ENCODE measurements at regions not wholly inside any gene's neighbourhood (a gene's known extent, or its start where the extent isn't known, plus 50 kb on each side); places are given as distances from the start of the nearest gene placed in this dataset.

- TF ChIP-seq SIN3A (IDR thresholded peaks at IDR 0.05; ENCODE audit: low read depth): no peak
- TF ChIP-seq CBX3 (IDR thresholded peaks at IDR 0.05; ENCODE audit: low read depth): no peak
- no peak for TF ChIP-seq MAX (IDR thresholded peaks at IDR 0.05)
Observed at GRCh38 chr18:73549236-73549635, 598.4 kb downstream of the FBXO15 start (continued).

DNA sequence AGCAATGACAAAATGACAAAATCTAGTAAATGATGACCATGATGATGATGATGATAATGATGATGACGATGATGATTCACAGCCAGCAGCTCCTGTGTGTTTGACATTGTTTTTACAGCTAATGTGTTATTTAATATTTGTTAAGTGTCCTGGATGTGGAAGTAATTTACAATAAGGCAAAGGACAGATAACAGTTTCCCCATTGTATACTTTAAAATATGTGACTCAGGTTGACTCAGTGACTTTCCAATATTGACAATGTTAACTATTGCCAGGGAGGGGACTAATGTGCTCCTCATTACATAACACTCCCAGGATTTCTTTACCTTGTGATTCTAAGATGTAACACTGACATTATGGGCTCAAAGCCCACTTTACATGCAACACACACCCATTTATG lies 602.2 kb downstream of the FBXO15 start:
- Histone ChIP-seq H3K27me3 (ENCODE audit: insufficient read depth, low read length) (no peaks in the 10 kb centered on the region), H3K79me2 (ENCODE audit: insufficient read depth, low read length) (no peaks in the 10 kb centered on the region), H3K9me3 (ENCODE audit: control insufficient read depth in 1 of 2, insufficient read depth in 1 of 2, low read depth in 1 of 2, low read length in 2 of 2) (peaks cover 6 to 19% of the 10 kb centered on the region in 2 experiments; a peak in 3 of 4 replicates), H3K4me3 (replicated peaks in 1 of 2; ENCODE audit: low read depth in 1 of 2, low read length in 2 of 2) (no peak overlapping the region), H4K20me1 (ENCODE audit: insufficient read depth) (no peaks in the 10 kb centered on the region), H3K4me2 (ENCODE audit: low read length) (no peak overlapping the region), H3K9ac (ENCODE audit: low read length) (no peak overlapping the region), H3K9me2 (ENCODE audit: insufficient read depth) (no peaks in the 10 kb centered on the region), H3K36me3 (ENCODE audit: control insufficient read depth in 1 of 2, insufficient read depth in 2 of 2, low read length in 2 of 2) (no peaks in the 10 kb centered on the region), H3K27ac (ENCODE audit: low read depth, low read length) (no peak overlapping the region), H3K4me1 (ENCODE audit: control insufficient read depth in 1 of 2, insufficient read depth in 2 of 2, low read length in 2 of 2) (no peaks in the 10 kb centered on the region), H2AFZ (ENCODE audit: low read depth, low read length, poor library complexity, severe bottlenecking) (no peak overlapping the region)
- no TSS peak for BruUV-seq (replicated peaks)
- POLR2A ChIA-PET: no interaction called here
- ATAC-seq: no peak
- intact Hi-C loops (cut with micrococcal nuclease): no loop called here
- no peak for DNase-seq (ENCODE audit: low read depth, low spot score)
- RAD21 ChIA-PET (ENCODE audit: low non-redundant PET in 1 of 2, low total read pairs in 2 of 2, uncharacterized antibody in 2 of 2, unreplicated experiment in 2 of 2): no interaction called here
- TF ChIP-seq ATF3 (IDR thresholded peaks at IDR 0.05) (no peak), RAD21 (IDR thresholded peaks at IDR 0.05; ENCODE audit: low read depth) (no peak), CEBPB (IDR thresholded peaks at IDR 0.05; ENCODE audit: low read depth) (no peak), SIN3A (IDR thresholded peaks at IDR 0.05; ENCODE audit: low read depth) (no peak), SP1 (IDR thresholded peaks at IDR 0.05; ENCODE audit: low read depth) (no peak)
- TF ChIP-seq, protein P1, sequence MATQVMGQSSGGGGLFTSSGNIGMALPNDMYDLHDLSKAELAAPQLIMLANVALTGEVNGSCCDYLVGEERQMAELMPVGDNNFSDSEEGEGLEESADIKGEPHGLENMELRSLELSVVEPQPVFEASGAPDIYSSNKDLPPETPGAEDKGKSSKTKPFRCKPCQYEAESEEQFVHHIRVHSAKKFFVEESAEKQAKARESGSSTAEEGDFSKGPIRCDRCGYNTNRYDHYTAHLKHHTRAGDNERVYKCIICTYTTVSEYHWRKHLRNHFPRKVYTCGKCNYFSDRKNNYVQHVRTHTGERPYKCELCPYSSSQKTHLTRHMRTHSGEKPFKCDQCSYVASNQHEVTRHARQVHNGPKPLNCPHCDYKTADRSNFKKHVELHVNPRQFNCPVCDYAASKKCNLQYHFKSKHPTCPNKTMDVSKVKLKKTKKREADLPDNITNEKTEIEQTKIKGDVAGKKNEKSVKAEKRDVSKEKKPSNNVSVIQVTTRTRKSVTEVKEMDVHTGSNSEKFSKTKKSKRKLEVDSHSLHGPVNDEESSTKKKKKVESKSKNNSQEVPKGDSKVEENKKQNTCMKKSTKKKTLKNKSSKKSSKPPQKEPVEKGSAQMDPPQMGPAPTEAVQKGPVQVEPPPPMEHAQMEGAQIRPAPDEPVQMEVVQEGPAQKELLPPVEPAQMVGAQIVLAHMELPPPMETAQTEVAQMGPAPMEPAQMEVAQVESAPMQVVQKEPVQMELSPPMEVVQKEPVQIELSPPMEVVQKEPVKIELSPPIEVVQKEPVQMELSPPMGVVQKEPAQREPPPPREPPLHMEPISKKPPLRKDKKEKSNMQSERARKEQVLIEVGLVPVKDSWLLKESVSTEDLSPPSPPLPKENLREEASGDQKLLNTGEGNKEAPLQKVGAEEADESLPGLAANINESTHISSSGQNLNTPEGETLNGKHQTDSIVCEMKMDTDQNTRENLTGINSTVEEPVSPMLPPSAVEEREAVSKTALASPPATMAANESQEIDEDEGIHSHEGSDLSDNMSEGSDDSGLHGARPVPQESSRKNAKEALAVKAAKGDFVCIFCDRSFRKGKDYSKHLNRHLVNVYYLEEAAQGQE (IDR thresholded peaks at IDR 0.05; ENCODE audit: low read depth): no peak
- CTCF ChIA-PET: no interaction called here
